Memory B cell (primary cell): ENCODE measurements at regions not wholly inside any gene's neighbourhood (a gene's known extent, or its start where the extent isn't known, plus 50 kb on each side); places are given as distances from the start of the nearest gene placed in this dataset.

Experiments
- ATAC-seq: fragments of 150-1000 bp; cut with Tn5 transposase; 2 replicates; pipeline ENCODE4 v1.10.0; 2021; ENCODE audit warnings: low read depth, mild to moderate bottlenecking, moderate library complexity
- DNase-seq, 2 donors: peaks; one replicate each; pipeline ENCODE4 v3.0.0; 2022; ENCODE audit warnings: low spot score in 2 of 2
- H3K27ac Mint-ChIP-seq: one replicate; pipeline ENCODE4 v1.8.0; 2022; ENCODE audit warnings: mild to moderate bottlenecking, moderate library complexity, mixed read lengths
- H3K27me3 Mint-ChIP-seq: one replicate; pipeline ENCODE4 v1.8.0; 2022; ENCODE audit warnings: mixed read lengths
- H3K36me3 Mint-ChIP-seq: one replicate; pipeline ENCODE4 v1.8.0; 2022; ENCODE audit warnings: mild to moderate bottlenecking, mixed read lengths
- H3K4me1 Mint-ChIP-seq: one replicate; pipeline ENCODE4 v1.8.0; 2022; ENCODE audit warnings: mixed read lengths
- H3K4me3 Mint-ChIP-seq: one replicate; pipeline ENCODE4 v1.8.0; 2022; ENCODE audit warnings: mild to moderate bottlenecking, moderate library complexity, mixed read lengths
- H3K9me3 Mint-ChIP-seq: one replicate; pipeline ENCODE4 v1.8.0; 2022; ENCODE audit warnings: mixed read lengths

GRCh38 chr9:536597-537511, 304.6 kb upstream of the DMRT1 start:
- Mint-ChIP-seq H3K4me3 (peak overlapping the region; percentile 79), H3K27me3 (no peaks in the 10 kb centered on the region), H3K9me3 (no peaks in the 10 kb centered on the region), H3K36me3 (peaks cover 2% of the 10 kb centered on the region), H3K4me1 (peaks cover 14% of the 10 kb centered on the region), H3K27ac (peak overlapping the region; percentile 72)
- DNase-seq: no peak
- peak; percentile 32 for ATAC-seq

GRCh38 chr9:543478-543877, 298.0 kb upstream of the DMRT1 start:
- DNase-seq: no peak
- Mint-ChIP-seq H3K27me3 (no peaks in the 10 kb centered on the region), H3K4me3 (no peak overlapping the region), H3K4me1 (peaks cover 7% of the 10 kb centered on the region), H3K9me3 (no peaks in the 10 kb centered on the region), H3K27ac (no peak overlapping the region), H3K36me3 (peaks cover 2% of the 10 kb centered on the region)
- ATAC-seq: no peak

GRCh38 chr9:545480-545879, 296.0 kb upstream of the DMRT1 start:
- Mint-ChIP-seq H3K36me3 (peaks cover 2% of the 10 kb centered on the region), H3K4me1 (peaks cover 7% of the 10 kb centered on the region), H3K9me3 (no peaks in the 10 kb centered on the region), H3K27me3 (peaks cover 2% of the 10 kb centered on the region), H3K4me3 (no peak overlapping the region), H3K27ac (no peak overlapping the region)
- DNase-seq (no peak), ATAC-seq (no peak)

- Mint-ChIP-seq H3K4me3 (no peak overlapping the region), H3K9me3 (no peaks in the 10 kb centered on the region), H3K4me1 (peaks cover 7% of the 10 kb centered on the region), H3K36me3 (peaks cover 2% of the 10 kb centered on the region), H3K27me3 (peaks cover 2% of the 10 kb centered on the region), H3K27ac (no peak overlapping the region)
- DNase-seq: no peak
- ATAC-seq: no peak
Measured at GRCh38 chr9:546235-546634, 295.3 kb upstream of the DMRT1 start.

- H3K27me3 Mint-ChIP-seq: peaks cover 2% of the 10 kb centered on the region
- H3K27ac Mint-ChIP-seq: no peak overlapping the region
- peak overlapping the region; percentile 24 for H3K4me3 Mint-ChIP-seq
- no peak for ATAC-seq
- DNase-seq: no peak
- peaks cover 2% of the 10 kb centered on the region for H3K36me3 Mint-ChIP-seq
- no peaks in the 10 kb centered on the region for H3K9me3 Mint-ChIP-seq
- H3K4me1 Mint-ChIP-seq: peaks cover 7% of the 10 kb centered on the region
Measured at GRCh38 chr9:546797-547223, 294.7 kb upstream of the DMRT1 start.

- DNase-seq (no peak), ATAC-seq (no peak)
- Mint-ChIP-seq H3K4me3 (peak overlapping the region; percentile 24), H3K27me3 (peaks cover 2% of the 10 kb centered on the region), H3K4me1 (peaks cover 7% of the 10 kb centered on the region), H3K27ac (no peak overlapping the region), H3K36me3 (peaks cover 2% of the 10 kb centered on the region), H3K9me3 (no peaks in the 10 kb centered on the region)
Measured at GRCh38 chr9:547314-547713, 294.2 kb upstream of the DMRT1 start.

- Mint-ChIP-seq H3K4me3 (no peak overlapping the region), H3K27ac (no peak overlapping the region), H3K9me3 (no peaks in the 10 kb centered on the region), H3K27me3 (peaks cover 2% of the 10 kb centered on the region), H3K4me1 (peaks cover 7% of the 10 kb centered on the region), H3K36me3 (peaks cover 2% of the 10 kb centered on the region)
- no peak for ATAC-seq
- DNase-seq: no peak
Measured at GRCh38 chr9:549455-549997, 292.0 kb upstream of the DMRT1 start.

- peaks cover 5% of the 10 kb centered on the region for H3K4me1 Mint-ChIP-seq
- ATAC-seq: no peak
- H3K4me3 Mint-ChIP-seq: no peak overlapping the region
- no peaks in the 10 kb centered on the region for H3K9me3 Mint-ChIP-seq
- no peak overlapping the region for H3K27ac Mint-ChIP-seq
- peaks cover 2% of the 10 kb centered on the region for H3K27me3 Mint-ChIP-seq
- no peak for DNase-seq
- H3K36me3 Mint-ChIP-seq: peaks cover 2% of the 10 kb centered on the region
Measured at GRCh38 chr9:550333-550732, 291.2 kb upstream of the DMRT1 start.

- H3K36me3 Mint-ChIP-seq: peaks cover 2% of the 10 kb centered on the region
- no peak for ATAC-seq
- DNase-seq: no peak
- H3K27me3 Mint-ChIP-seq: peaks cover 2% of the 10 kb centered on the region
- H3K9me3 Mint-ChIP-seq: no peaks in the 10 kb centered on the region
- no peak overlapping the region for H3K27ac Mint-ChIP-seq
- H3K4me1 Mint-ChIP-seq: peaks cover 4% of the 10 kb centered on the region
- no peak overlapping the region for H3K4me3 Mint-ChIP-seq
Measured at GRCh38 chr9:551986-552929, 289.2 kb upstream of the DMRT1 start.

- Mint-ChIP-seq H3K4me3 (no peak overlapping the region), H3K4me1 (no peaks in the 10 kb centered on the region), H3K27me3 (peaks cover 4% of the 10 kb centered on the region), H3K27ac (no peak overlapping the region), H3K9me3 (no peaks in the 10 kb centered on the region), H3K36me3 (no peaks in the 10 kb centered on the region)
- DNase-seq (no peak), ATAC-seq (no peak)
Measured at GRCh38 chr9:555493-555892, 286.0 kb upstream of the DMRT1 start.

GRCh38 chr9:556199-556598, 285.3 kb upstream of the DMRT1 start:
- Mint-ChIP-seq H3K27me3 (peaks cover 4% of the 10 kb centered on the region), H3K27ac (no peak overlapping the region), H3K9me3 (no peaks in the 10 kb centered on the region), H3K4me3 (no peak overlapping the region), H3K4me1 (no peaks in the 10 kb centered on the region), H3K36me3 (no peaks in the 10 kb centered on the region)
- no peak for ATAC-seq
- no peak for DNase-seq

- no peak overlapping the region for H3K27ac Mint-ChIP-seq
- H3K4me1 Mint-ChIP-seq: no peaks in the 10 kb centered on the region
- ATAC-seq (no peak), DNase-seq (no peak)
- peaks cover 4% of the 10 kb centered on the region for H3K27me3 Mint-ChIP-seq
- H3K36me3 Mint-ChIP-seq: no peaks in the 10 kb centered on the region
- no peaks in the 10 kb centered on the region for H3K9me3 Mint-ChIP-seq
- H3K4me3 Mint-ChIP-seq: no peak overlapping the region
Measured at GRCh38 chr9:556675-557074, 284.8 kb upstream of the DMRT1 start.

GRCh38 chr9:557601-558201, 283.8 kb upstream of the DMRT1 start:
- DNase-seq (no peak), ATAC-seq (no peak)
- Mint-ChIP-seq H3K27ac (no peak overlapping the region), H3K4me3 (no peak overlapping the region), H3K36me3 (no peaks in the 10 kb centered on the region), H3K9me3 (no peaks in the 10 kb centered on the region), H3K4me1 (no peaks in the 10 kb centered on the region), H3K27me3 (peaks cover 4% of the 10 kb centered on the region)

GRCh38 chr9:561427-561826, 280.1 kb upstream of the DMRT1 start:
- ATAC-seq (no peak), DNase-seq (no peak)
- Mint-ChIP-seq H3K4me3 (no peak overlapping the region), H3K9me3 (no peaks in the 10 kb centered on the region), H3K4me1 (peaks cover 16% of the 10 kb centered on the region), H3K36me3 (no peaks in the 10 kb centered on the region), H3K27ac (no peak overlapping the region), H3K27me3 (peaks cover 4% of the 10 kb centered on the region)
